AML-193 (cell line): ENCODE measurements at regions not wholly inside any gene's neighbourhood (a gene's known extent, or its start where the extent isn't known, plus 50 kb on each side); places are given as distances from the start of the nearest gene placed in this dataset.

Source experiments
- DNase-seq, 2 experiments: peaks; one replicate each; lab custom pipeline; 2025; lab: John Stamatoyannopoulos, UW

GRCh38 chr5:38099205-38100168 is 158.9 kb upstream of the EGFLAM start:
- no peak for DNase-seq

- no peak for DNase-seq
Measured at GRCh38 chr5:38094889-38095288, 163.5 kb upstream of the EGFLAM start.

- DNase-seq, result no peak
Measured at GRCh38 chr5:38093855-38094254, 164.5 kb upstream of the EGFLAM start.

- DNase-seq, result no peak
Measured at GRCh38 chr5:38086777-38087176, 171.6 kb upstream of the EGFLAM start.

- DNase-seq, result no peak
Measured at GRCh38 chr5:38079620-38080402, 178.5 kb upstream of the EGFLAM start.

GRCh38 chr5:38078161-38078560 is 180.2 kb upstream of the EGFLAM start:
- no peak for DNase-seq

- no peak for DNase-seq
Measured at GRCh38 chr5:38077652-38078051, 180.7 kb upstream of the EGFLAM start.

- DNase-seq, result no peak
Measured at GRCh38 chr5:38071831-38072694, 186.3 kb upstream of the EGFLAM start.

- no peak for DNase-seq
Measured at GRCh38 chr5:38070304-38070950, 187.9 kb upstream of the EGFLAM start.

- no peak for DNase-seq
Measured at GRCh38 chr5:38069360-38069759, 189.0 kb upstream of the EGFLAM start.

- no peak for DNase-seq
Measured at GRCh38 chr5:38060354-38060753, 198.0 kb upstream of the EGFLAM start.

- no peak for DNase-seq
Measured at GRCh38 chr5:38059876-38060275, 198.5 kb upstream of the EGFLAM start.

- no peak for DNase-seq
Measured at GRCh38 chr5:38051711-38052511, 206.4 kb upstream of the EGFLAM start.

- no peak for DNase-seq
Measured at GRCh38 chr5:38048400-38048799, 208.6 kb upstream of the GDNF start.

GRCh38 chr5:38046103-38046502 is 206.3 kb upstream of the GDNF start:
- no peak for DNase-seq

GRCh38 chr5:38045446-38045845 is 205.6 kb upstream of the GDNF start:
- DNase-seq, result no peak

- no peak for DNase-seq
Measured at GRCh38 chr5:38039826-38040225, 200.0 kb upstream of the GDNF start.

GRCh38 chr5:38039091-38039490 is 199.2 kb upstream of the GDNF start:
- DNase-seq, result no peak

- DNase-seq, result no peak
Measured at GRCh38 chr5:38036765-38037164, 196.9 kb upstream of the GDNF start.

GRCh38 chr5:38032149-38032548 is 192.3 kb upstream of the GDNF start:
- no peak for DNase-seq

GRCh38 chr5:38031304-38031703 is 191.5 kb upstream of the GDNF start:
- DNase-seq, result no peak
